ENCODE measurements at regions not wholly inside any gene's neighbourhood (a gene's known extent, or its start where the extent isn't known, plus 50 kb on each side); places are given as distances from the start of the nearest gene placed in this dataset.

GRCh38 chr5:3006961-3007551 is 255.6 kb upstream of the IRX2 start:
- TF ChIP-seq CTCF (IDR thresholded peaks at IDR 0.05) (no peak), POLR2A (IDR thresholded peaks at IDR 0.05) (no peak)

Data from body of pancreas (tissue), 4 donors.